Caco-2 (cell line): ENCODE measurements at regions not wholly inside any gene's neighbourhood (a gene's known extent, or its start where the extent isn't known, plus 50 kb on each side); places are given as distances from the start of the nearest gene placed in this dataset.
"Not testable (repeated sequence)": the region's sequence is repeated elsewhere in the genome, so short reads cannot be mapped to it uniquely, and the experiment has no call there.

ENCODE experiments used
- BruUV-seq: library from RNA; stranded (reverse); fragments of 400-500 nt; replicated peaks from 2 replicates; lab custom pipeline; 2021; lab: Mats Ljungman, UMichigan
- CTCF ChIA-PET: fragments of 300-600 bp; sonication (Branson Sonifier 250); formaldehyde crosslinking; loops from one replicate; lab custom pipeline; 2022; ENCODE audit warnings: antibody characterized with exemption; lab: Charles Lee
- POLR2A ChIA-PET: fragments of 300-600 bp; sonication (Branson Sonifier 250); formaldehyde crosslinking; loops from one replicate; lab custom pipeline; 2022; ENCODE audit warnings: antibody characterized with exemption; lab: Charles Lee
- DNase-seq, 2 experiments: peaks; one replicate each; pipeline versions ENCODE4 v3.0.0 to v3.0.0-alpha.2; 2020 to 2022
- H3K27me3 ChIP-seq: replicated peaks from 2 replicates; pipeline ENCODE4 v1.6.0; 2011; ENCODE audit warnings: low read length; ENCODE audit not compliant: control insufficient read depth, insufficient read depth
- H3K36me3 ChIP-seq: 2 replicates; pipeline ENCODE4 v1.5.1; 2011; ENCODE audit warnings: low read length; ENCODE audit not compliant: control insufficient read depth, insufficient read depth
- H3K4me1 ChIP-seq: fragments of 250-450 bp; sonication (Bioruptor Pico); 2 replicates; pipeline ENCODE4 v1.5.1; 2020; ENCODE audit warnings: mild to moderate bottlenecking
- H3K4me3 ChIP-seq: 2 replicates; pipeline ENCODE4 v1.5.1; 2011; ENCODE audit warnings: low read depth, mild to moderate bottlenecking, control low read depth, low read length
- H3K9me3 ChIP-seq: fragments of 250-450 bp; sonication (Bioruptor Pico); 2 replicates; pipeline ENCODE4 v1.5.1; 2020; ENCODE audit warnings: mild to moderate bottlenecking, moderate library complexity
- H3K27ac Mint-ChIP-seq: one replicate; pipeline ENCODE4 v1.8.0; 2022; ENCODE audit warnings: mixed read lengths; ENCODE audit not compliant: unreplicated experiment
- H3K27me3 Mint-ChIP-seq: one replicate; pipeline ENCODE4 v1.8.0; 2022; ENCODE audit warnings: mixed read lengths; ENCODE audit not compliant: insufficient read depth, unreplicated experiment
- H3K36me3 Mint-ChIP-seq: one replicate; pipeline ENCODE4 v1.8.0; 2022; ENCODE audit warnings: mild to moderate bottlenecking, mixed read lengths; ENCODE audit not compliant: insufficient read depth, unreplicated experiment
- H3K4me1 Mint-ChIP-seq: one replicate; pipeline ENCODE4 v1.8.0; 2022; ENCODE audit warnings: low read depth, mixed read lengths; ENCODE audit not compliant: unreplicated experiment
- H3K4me3 Mint-ChIP-seq: one replicate; pipeline ENCODE4 v1.8.0; 2022; ENCODE audit warnings: mild to moderate bottlenecking, moderate library complexity, mixed read lengths; ENCODE audit not compliant: unreplicated experiment
- H3K9me3 Mint-ChIP-seq: one replicate; pipeline ENCODE4 v1.8.0; 2022; ENCODE audit warnings: mixed read lengths; ENCODE audit not compliant: unreplicated experiment
- intact Hi-C: fragments of 100-400 bp; cut with micrococcal nuclease; formaldehyde crosslinking; loops from one replicate; pipeline ENCODE4 v1.10.0; 2022; ENCODE audit not compliant: unreplicated experiment
- TF ChIP-seq, protein P1 (sequence below), 2 experiments: fragments of 200-600 bp in 1 of 2; IDR thresholded peaks; 1 replicate in 1 of 2; 2 replicates in 1 of 2; pipeline versions ENCODE4 v1.5.1 to v1.8.0; 2011 to 2022; ENCODE audit warnings: antibody characterized with exemption in 1 of 2, control low read depth in 1 of 2, inconsistent platforms in 1 of 2, low read depth in 1 of 2, low read length in 1 of 2, mild to moderate bottlenecking in 1 of 2, moderate library complexity in 1 of 2; ENCODE audit not compliant: insufficient read depth in 1 of 2, severe bottlenecking in 1 of 2, unreplicated experiment in 1 of 2

DNA sequence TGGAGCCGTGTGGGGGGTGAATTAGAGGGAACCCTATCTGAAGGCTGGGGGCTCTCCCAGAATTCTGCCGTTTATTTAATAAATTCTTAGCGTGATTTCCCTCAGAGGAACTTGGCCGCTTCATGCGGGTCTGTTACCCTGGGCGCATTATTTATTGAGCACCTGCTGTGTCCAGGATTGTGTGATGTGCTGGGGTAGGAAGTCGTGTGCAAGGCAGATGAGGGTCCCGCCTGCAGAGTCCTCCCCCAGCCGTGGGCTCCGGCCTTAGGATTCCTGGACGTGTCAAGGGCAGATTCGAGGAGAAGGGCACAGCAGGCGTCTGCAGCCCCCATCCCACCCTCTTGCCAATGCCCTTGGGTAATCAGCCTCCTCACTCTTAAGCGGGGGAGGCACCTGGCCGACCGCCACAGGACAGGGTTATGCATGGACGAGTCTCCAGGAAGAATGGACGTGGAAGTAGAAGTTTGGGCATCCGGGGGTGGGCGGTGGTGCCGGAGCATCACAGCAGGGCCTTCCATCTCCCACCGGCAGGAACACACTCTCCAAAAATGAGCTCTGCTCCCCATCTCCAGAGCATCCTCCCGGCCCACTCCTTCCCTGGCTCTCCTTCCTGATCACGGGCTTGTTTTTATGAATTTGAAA is 233.3 kb upstream of the C1orf174 start:
- H3K36me3 ChIP-seq = no peaks in the 10 kb centered on the region
- CTCF ChIA-PET = no interaction called here
- no peak for DNase-seq
- BruUV-seq = no TSS peak
- POLR2A ChIA-PET = no interaction called here
- no peaks in the 10 kb centered on the region for H3K27me3 ChIP-seq
- no peaks in the 10 kb centered on the region for H3K36me3 Mint-ChIP-seq
- H3K9me3 ChIP-seq = no peaks in the 10 kb centered on the region
- H3K4me1 Mint-ChIP-seq = no peaks in the 10 kb centered on the region
- intact Hi-C loops = no loop called here
- H3K4me3 ChIP-seq = no peak overlapping the region
- H3K4me3 Mint-ChIP-seq = no peak overlapping the region
- no peaks in the 10 kb centered on the region for H3K27me3 Mint-ChIP-seq
- TF ChIP-seq, protein P1, sequence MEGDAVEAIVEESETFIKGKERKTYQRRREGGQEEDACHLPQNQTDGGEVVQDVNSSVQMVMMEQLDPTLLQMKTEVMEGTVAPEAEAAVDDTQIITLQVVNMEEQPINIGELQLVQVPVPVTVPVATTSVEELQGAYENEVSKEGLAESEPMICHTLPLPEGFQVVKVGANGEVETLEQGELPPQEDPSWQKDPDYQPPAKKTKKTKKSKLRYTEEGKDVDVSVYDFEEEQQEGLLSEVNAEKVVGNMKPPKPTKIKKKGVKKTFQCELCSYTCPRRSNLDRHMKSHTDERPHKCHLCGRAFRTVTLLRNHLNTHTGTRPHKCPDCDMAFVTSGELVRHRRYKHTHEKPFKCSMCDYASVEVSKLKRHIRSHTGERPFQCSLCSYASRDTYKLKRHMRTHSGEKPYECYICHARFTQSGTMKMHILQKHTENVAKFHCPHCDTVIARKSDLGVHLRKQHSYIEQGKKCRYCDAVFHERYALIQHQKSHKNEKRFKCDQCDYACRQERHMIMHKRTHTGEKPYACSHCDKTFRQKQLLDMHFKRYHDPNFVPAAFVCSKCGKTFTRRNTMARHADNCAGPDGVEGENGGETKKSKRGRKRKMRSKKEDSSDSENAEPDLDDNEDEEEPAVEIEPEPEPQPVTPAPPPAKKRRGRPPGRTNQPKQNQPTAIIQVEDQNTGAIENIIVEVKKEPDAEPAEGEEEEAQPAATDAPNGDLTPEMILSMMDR (IDR thresholded peaks at IDR 0.05; ENCODE audit: insufficient read depth in 1 of 2, low read depth in 1 of 2, low read length in 1 of 2, severe bottlenecking in 1 of 2, unreplicated experiment in 1 of 2) = no peak
- peaks cover 12% of the 10 kb centered on the region for H3K9me3 Mint-ChIP-seq
- H3K4me1 ChIP-seq = no peaks in the 10 kb centered on the region
- no peak overlapping the region for H3K27ac Mint-ChIP-seq

DNA sequence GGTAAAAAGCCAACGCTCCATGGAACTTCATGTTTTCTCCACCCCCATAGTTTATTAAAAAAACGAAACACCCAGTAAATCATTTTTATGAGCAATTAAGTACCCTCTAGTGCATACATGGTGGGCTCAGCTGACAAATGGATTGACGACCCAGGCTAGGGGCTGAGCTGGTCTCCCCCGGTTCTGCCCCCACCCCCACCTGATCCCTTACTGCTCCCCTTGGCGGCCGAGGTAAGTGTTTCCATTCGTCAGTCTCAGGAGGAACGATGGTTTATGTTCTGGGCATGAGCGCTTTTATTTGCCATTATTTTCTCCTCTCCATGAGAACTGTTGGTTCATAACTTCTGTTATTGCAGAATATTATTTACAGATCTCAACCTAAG is 233.9 kb upstream of the C1orf174 start:
- BruUV-seq = no TSS peak
- TF ChIP-seq, protein P1 (IDR thresholded peaks at IDR 0.05; ENCODE audit: insufficient read depth in 1 of 2, low read depth in 1 of 2, low read length in 1 of 2, severe bottlenecking in 1 of 2, unreplicated experiment in 1 of 2) = no peak
- H3K36me3 ChIP-seq = no peaks in the 10 kb centered on the region
- intact Hi-C loops = no loop called here
- no peaks in the 10 kb centered on the region for H3K36me3 Mint-ChIP-seq
- no peaks in the 10 kb centered on the region for H3K4me1 ChIP-seq
- DNase-seq = no peak
- no peak overlapping the region for H3K27ac Mint-ChIP-seq
- no peaks in the 10 kb centered on the region for H3K27me3 ChIP-seq
- no peaks in the 10 kb centered on the region for H3K4me1 Mint-ChIP-seq
- no peak overlapping the region for H3K4me3 ChIP-seq
- ChIA-PET POLR2A (no interaction called here), CTCF (no interaction called here)
- H3K9me3 ChIP-seq = no peaks in the 10 kb centered on the region
- H3K27me3 Mint-ChIP-seq = no peaks in the 10 kb centered on the region
- no peak overlapping the region for H3K4me3 Mint-ChIP-seq
- H3K9me3 Mint-ChIP-seq = peaks cover 12% of the 10 kb centered on the region

GRCh38 chr1:4135853-4136252 is 235.8 kb upstream of the C1orf174 start:
- H3K9me3 ChIP-seq, BruUV-seq, DNase-seq, H3K36me3 Mint-ChIP-seq, intact Hi-C loops, CTCF ChIA-PET, H3K27ac Mint-ChIP-seq, H3K27me3 Mint-ChIP-seq, POLR2A ChIA-PET, H3K4me1 ChIP-seq, H3K36me3 ChIP-seq, H3K27me3 ChIP-seq, H3K4me3 Mint-ChIP-seq, H3K4me3 ChIP-seq, H3K4me1 Mint-ChIP-seq: not testable (repeated sequence)
- peaks cover 12% of the 10 kb centered on the region for H3K9me3 Mint-ChIP-seq
